GM12878 (cell line): ENCODE measurements at regions not wholly inside any gene's neighbourhood (a gene's known extent, or its start where the extent isn't known, plus 50 kb on each side); places are given as distances from the start of the nearest gene placed in this dataset.

Experiments
- ATAC-seq: fragments of 200-7000 bp; cut with Tn5 transposase; 3 replicates; pipeline ENCODE4 v1.9.1; 2020; ENCODE audit warnings: mild to moderate bottlenecking, moderate library complexity
- BruUV-seq: library from RNA; stranded (reverse); fragments of 400-500 nt; replicated peaks from 2 replicates; lab custom pipeline; 2021; lab: Mats Ljungman, UMichigan
- CTCF ChIA-PET: fragments of 300-600 bp; sonication (Branson Sonifier 250); formaldehyde crosslinking; extraction: SDS; loops from one replicate; lab custom pipeline; 2021; ENCODE audit warnings: inconsistent platforms; lab: Yijun Ruan, JAX
- POLR2A ChIA-PET: fragments of 350-600 bp; formaldehyde crosslinking; extraction: SDS; loops from one replicate; lab custom pipeline; 2021; ENCODE audit warnings: inconsistent platforms; lab: Charles Lee
- RAD21 ChIA-PET: fragments of 300-600 bp; sonication (Branson Sonifier 250); formaldehyde crosslinking; loops from one replicate; lab custom pipeline; 2023; ENCODE audit warnings: antibody characterized with exemption; ENCODE audit not compliant: unreplicated experiment; lab: Charles Lee
- SMC1A ChIA-PET: fragments of 300-600 bp; sonication (Branson Sonifier 250); formaldehyde crosslinking; loops from one replicate; lab custom pipeline; 2023; ENCODE audit not compliant: unreplicated experiment, uncharacterized antibody; lab: Charles Lee
- DNase-seq: peaks from one replicate; pipeline ENCODE4 v3.0.0-alpha.2; 2011; ENCODE audit warnings: low read depth, low spot score
- FAIRE-seq: peaks from 3 replicates; lab custom pipeline; 2011; peaks lifted over from hg19 to GRCh38; lab: Jason Lieb, UNC
- H2AFZ ChIP-seq: 2 replicates; pipeline ENCODE4 v1.6.0; 2011; ENCODE audit warnings: low read depth, low read length, control low read depth; ENCODE audit not compliant: control insufficient read depth
- H3K27ac ChIP-seq: 2 replicates; pipeline ENCODE4 v1.5.1; 2011; ENCODE audit warnings: control low read depth; ENCODE audit not compliant: control insufficient read depth, insufficient read depth
- H3K27me3 ChIP-seq, 2 experiments: replicated peaks in 1 of 2; 2 replicates each; pipeline versions ENCODE4 v1.6.0 to v1.6.1; 2011; ENCODE audit warnings: low read length in 1 of 2; ENCODE audit not compliant: control insufficient read depth in 2 of 2, insufficient read depth in 2 of 2
- H3K36me3 ChIP-seq, 2 experiments: 2 replicates each; pipeline ENCODE4 v1.5.1; 2011; ENCODE audit warnings: low read length in 1 of 2; ENCODE audit not compliant: control insufficient read depth in 2 of 2, insufficient read depth in 2 of 2
- H3K4me1 ChIP-seq: 2 replicates; pipeline ENCODE4 v1.6.1; 2011; ENCODE audit warnings: mild to moderate bottlenecking, low read length, moderate library complexity, mixed read lengths; ENCODE audit not compliant: control insufficient read depth, insufficient read depth
- H3K4me2 ChIP-seq: 2 replicates; pipeline ENCODE4 v1.6.0; 2011; ENCODE audit warnings: control low read depth; ENCODE audit not compliant: control insufficient read depth, insufficient read depth
- H3K4me3 ChIP-seq: fragments of 200-600 bp; sonication (generic); 2 replicates; pipeline ENCODE4 v1.5.1; 2016
- H3K79me2 ChIP-seq: 2 replicates; pipeline ENCODE4 v1.6.0; 2011; ENCODE audit warnings: low read length; ENCODE audit not compliant: control insufficient read depth, insufficient read depth
- H3K9ac ChIP-seq: 2 replicates; pipeline ENCODE4 v1.8.0; 2011; ENCODE audit warnings: low read length, control low read depth, mixed read lengths; ENCODE audit not compliant: control insufficient read depth, insufficient read depth
- H3K9me3 ChIP-seq: replicated peaks from 3 replicates; pipeline ENCODE4 v1.5.1; 2011; ENCODE audit warnings: mild to moderate bottlenecking, low read length; ENCODE audit not compliant: control insufficient read depth, insufficient read depth
- H4K20me1 ChIP-seq: 2 replicates; pipeline ENCODE4 v1.6.0; 2011; ENCODE audit not compliant: control insufficient read depth, insufficient read depth
- FOXK2 ChIP-seq: fragments of 450-650 bp; IDR thresholded peaks from 2 replicates; pipeline ENCODE4 v1.6.1; 2017; ENCODE audit warnings: mild to moderate bottlenecking, moderate library complexity
- RUNX3 ChIP-seq: IDR thresholded peaks from 2 replicates; pipeline ENCODE4 v1.6.1; 2012; ENCODE audit warnings: low read length, inconsistent platforms
- STAT1 ChIP-seq: fragments of 450-650 bp; conservative IDR thresholded peaks from 2 replicates; pipeline ENCODE4 v1.6.1; 2014; ENCODE audit warnings: antibody characterized with exemption, mild to moderate bottlenecking
- YY1 ChIP-seq: IDR thresholded peaks from 2 replicates; pipeline ENCODE4 v1.6.1; 2011; ENCODE audit warnings: low read depth, mild to moderate bottlenecking, low read length
- WGBS: methylation state at CpG from one replicate; pipeline ENCODE4 v1.1.6; 2016; ENCODE audit warnings: low lambda C conversion rate; ENCODE audit not compliant: insufficient replicate concordance, insufficient coverage; ENCODE audit errors: missing lambda C conversion rate; 5-methylcytosine and 5-hydroxymethylcytosine counted together
- in situ Hi-C: fragments of 300-500 bp; cut with MboI; formaldehyde crosslinking; loops from 9 replicates; pipeline ENCODE4 v1.14.3; 2018; ENCODE audit warnings: mixed read lengths
- intact Hi-C: fragments of 100-400 bp; cut with micrococcal nuclease; formaldehyde crosslinking; loops from one replicate; pipeline ENCODE4 v1.14.2; 2022; ENCODE audit not compliant: unreplicated experiment
- TF ChIP-seq, protein P1 (sequence below): fragments of 450-650 bp; IDR thresholded peaks from 2 replicates; pipeline ENCODE4 v1.6.1; 2016; ENCODE audit warnings: mild to moderate bottlenecking

DNA sequence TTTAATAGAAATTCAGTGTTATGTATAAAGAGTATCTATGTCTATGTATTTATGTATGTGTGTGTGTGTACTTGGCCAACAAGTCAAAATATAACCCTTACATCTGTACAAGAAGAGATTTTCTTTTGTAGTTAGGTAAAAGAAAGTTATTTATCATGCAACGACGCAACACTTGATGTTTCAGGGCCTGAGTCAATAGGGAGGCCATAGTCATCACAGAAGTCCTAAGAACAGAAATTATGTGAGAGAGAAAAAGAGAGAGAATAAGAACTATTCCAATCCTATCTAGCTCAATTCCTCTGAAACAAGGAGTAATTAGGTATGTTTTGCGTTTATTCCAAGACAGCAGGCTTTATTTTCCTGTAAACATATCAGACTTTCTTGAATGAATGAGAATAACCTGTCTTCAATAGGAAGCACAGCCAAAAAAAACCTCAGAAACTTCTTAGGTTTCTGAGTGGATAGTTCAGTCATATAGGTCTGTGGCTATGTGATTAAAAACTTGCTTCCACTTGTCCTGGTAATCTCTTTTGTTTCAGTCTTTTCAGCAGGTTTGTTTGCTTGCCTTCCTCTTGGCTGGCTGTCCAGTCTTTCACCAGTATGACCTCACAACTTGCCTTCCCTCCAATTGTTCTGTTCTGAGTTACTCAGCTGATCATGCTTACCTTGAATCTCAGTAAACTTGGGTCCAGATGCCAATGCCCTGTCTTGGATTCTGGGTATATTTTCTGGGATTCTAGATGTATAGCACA lies 382.4 kb upstream of the GBE1 start:
- ChIA-PET CTCF (interaction anchor here (1.4 to 2.4 kb wide), 3 partner anchors 11 to 477 kb away, joined by 3 to 11 read pairs (median 9); no protein-coding TSS in a partner anchor), POLR2A (no interaction called here), RAD21 (no interaction called here), SMC1A (interaction anchor here (0.8 to 1.6 kb wide), 3 partner anchors 10 to 12 kb away, joined by 3 to 5 read pairs (median 3); no protein-coding TSS in a partner anchor)
- Histone ChIP-seq H3K4me1 (no peaks in the 10 kb centered on the region), H3K27me3 (no peaks in the 10 kb centered on the region), H3K27ac (no peak overlapping the region), H3K36me3 (no peaks in the 10 kb centered on the region), H3K79me2 (no peaks in the 10 kb centered on the region), H2AFZ (no peak overlapping the region), H4K20me1 (no peaks in the 10 kb centered on the region), H3K9ac (no peak overlapping the region), H3K9me3 (no peaks in the 10 kb centered on the region; the same call in 2 of the 3 replicates), H3K4me2 (no peak overlapping the region), H3K4me3 (no peak overlapping the region)
- WGBS, result 38% methylated on average over 3 of the region's 3 CpGs
- in situ Hi-C loops, result no loop called here
- no TSS peak for BruUV-seq
- DNase-seq, result no peak
- peak; percentile 46 for TF ChIP-seq RUNX3
- TF ChIP-seq FOXK2, result no peak
- ATAC-seq, result peak; percentile 75
- FAIRE-seq, result no peak
- intact Hi-C loops, result no loop called here

DNA sequence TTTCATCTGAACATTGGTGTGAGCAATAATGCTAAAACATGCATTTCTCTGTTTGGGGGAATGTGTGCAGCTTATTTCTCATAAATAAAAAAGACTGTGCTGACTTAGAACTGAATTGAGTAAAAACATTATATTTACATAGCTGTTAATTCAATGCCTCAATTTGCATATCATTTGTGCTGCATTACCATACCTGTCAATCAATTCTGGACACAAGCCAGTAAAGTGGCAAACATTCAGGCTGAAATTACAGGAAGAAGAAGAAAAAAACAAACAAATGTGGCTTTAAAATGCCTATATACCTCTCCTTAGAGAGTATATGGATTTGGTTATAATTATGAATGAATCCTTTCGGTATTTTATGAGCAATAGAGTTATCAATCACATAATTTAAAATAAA lies 380.1 kb upstream of the GBE1 start:
- no peak overlapping the region for H3K4me2 ChIP-seq
- FAIRE-seq (no peak), ATAC-seq (no peak), DNase-seq (no peak)
- H3K27me3 ChIP-seq, result no peaks in the 10 kb centered on the region
- WGBS, result 7% methylated on average over 1 of the region's 1 CpG
- in situ Hi-C loops (no loop called here), intact Hi-C loops (no loop called here)
- no peaks in the 10 kb centered on the region for H4K20me1 ChIP-seq
- RAD21 ChIA-PET, result no interaction called here
- no peak for TF ChIP-seq STAT1
- no peak for TF ChIP-seq YY1
- TF ChIP-seq, protein P1, sequence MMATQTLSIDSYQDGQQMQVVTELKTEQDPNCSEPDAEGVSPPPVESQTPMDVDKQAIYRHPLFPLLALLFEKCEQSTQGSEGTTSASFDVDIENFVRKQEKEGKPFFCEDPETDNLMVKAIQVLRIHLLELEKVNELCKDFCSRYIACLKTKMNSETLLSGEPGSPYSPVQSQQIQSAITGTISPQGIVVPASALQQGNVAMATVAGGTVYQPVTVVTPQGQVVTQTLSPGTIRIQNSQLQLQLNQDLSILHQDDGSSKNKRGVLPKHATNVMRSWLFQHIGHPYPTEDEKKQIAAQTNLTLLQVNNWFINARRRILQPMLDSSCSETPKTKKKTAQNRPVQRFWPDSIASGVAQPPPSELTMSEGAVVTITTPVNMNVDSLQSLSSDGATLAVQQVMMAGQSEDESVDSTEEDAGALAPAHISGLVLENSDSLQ, result 0 out of 2 replicates have a peak, but pooled peaks have one; percentile 14
- H2AFZ ChIP-seq, result no peak overlapping the region
- no peaks in the 10 kb centered on the region for H3K79me2 ChIP-seq
- SMC1A ChIA-PET, result interaction anchor here (0.7 to 0.9 kb wide), 2 partner anchors 13 to 475 kb away, joined by 3 read pairs; no protein-coding TSS in a partner anchor
- no peaks in the 10 kb centered on the region for H3K36me3 ChIP-seq
- CTCF ChIA-PET, result interaction anchor here (0.6 to 2.4 kb wide), 2 partner anchors 9 to 636 kb away, joined by 3 to 9 read pairs; no protein-coding TSS in a partner anchor
- H3K9me3 ChIP-seq, result no peaks in the 10 kb centered on the region; the same call in 2 of the 3 replicates
- POLR2A ChIA-PET, result no interaction called here
- H3K9ac ChIP-seq, result no peak overlapping the region
- BruUV-seq, result no TSS peak
- H3K4me3 ChIP-seq, result no peak overlapping the region
- no peaks in the 10 kb centered on the region for H3K4me1 ChIP-seq
- no peak overlapping the region for H3K27ac ChIP-seq
